ENCODE measurements at regions not wholly inside any gene's neighbourhood (a gene's known extent, or its start where the extent isn't known, plus 50 kb on each side); places are given as distances from the start of the nearest gene placed in this dataset.

GRCh38 chr12:13692332-13692731 lies 289.1 kb downstream of the GRIN2B start:
- TF ChIP-seq POLR2A (IDR thresholded peaks at IDR 0.05) (no peak), CTCF (IDR thresholded peaks at IDR 0.05) (no peak)
